SK-N-DZ (cell line): ENCODE measurements at regions not wholly inside any gene's neighbourhood (a gene's known extent, or its start where the extent isn't known, plus 50 kb on each side); places are given as distances from the start of the nearest gene placed in this dataset.

Experiments
- DNase-seq: peaks from one replicate; pipeline ENCODE4 v3.0.0-alpha.2; 2015; ENCODE audit warnings: low spot score

DNA sequence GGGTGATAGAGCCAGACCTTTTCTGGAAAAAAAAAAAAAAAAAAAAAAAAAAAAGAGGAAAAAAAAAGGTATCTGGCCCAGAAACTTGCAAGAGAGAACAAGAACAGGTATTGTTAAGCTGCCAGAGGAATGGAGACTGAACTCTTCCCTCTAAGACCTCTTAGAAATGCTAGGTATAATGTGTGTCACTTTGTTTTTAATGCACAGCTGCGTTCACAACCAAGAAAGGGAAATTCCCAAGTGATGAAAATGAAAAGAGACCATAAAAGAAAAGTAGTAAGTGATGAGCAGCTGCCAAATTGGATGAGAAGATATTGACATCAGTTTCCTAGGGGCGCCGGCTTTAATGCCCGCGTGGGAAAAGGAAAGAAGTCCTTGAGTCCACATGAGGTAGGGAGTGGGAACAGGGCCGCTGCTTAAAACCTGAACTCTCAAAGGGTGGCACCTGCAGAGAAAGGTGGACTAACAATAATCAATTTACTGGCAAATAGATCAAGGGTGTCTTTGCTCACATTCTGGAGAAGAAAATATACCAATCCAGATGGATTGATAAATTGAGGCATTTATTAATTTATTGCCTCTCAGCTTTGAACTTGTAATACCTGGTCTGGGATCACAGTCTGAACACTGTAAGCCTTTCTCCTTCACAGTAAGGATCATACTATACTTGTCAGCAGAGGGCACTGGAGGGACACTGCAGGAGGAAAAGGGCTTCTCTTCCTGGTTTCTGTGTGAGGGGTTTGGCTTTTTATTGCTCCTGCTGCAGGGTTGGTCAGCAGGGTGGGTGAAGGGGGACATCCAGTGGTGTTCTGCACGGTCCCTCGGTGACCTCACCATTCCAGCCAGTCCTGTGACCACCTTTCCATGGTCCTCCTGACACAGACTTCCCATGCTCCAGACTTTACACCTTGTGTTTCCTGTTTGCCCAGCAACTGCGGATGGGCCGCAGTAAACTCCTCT, 131.6 kb downstream of the AQP9 start:
- peak; percentile 64 for DNase-seq

- no peak for DNase-seq
Observed at GRCh38 chr15:58271410-58271809, 133.2 kb downstream of the AQP9 start.

DNA sequence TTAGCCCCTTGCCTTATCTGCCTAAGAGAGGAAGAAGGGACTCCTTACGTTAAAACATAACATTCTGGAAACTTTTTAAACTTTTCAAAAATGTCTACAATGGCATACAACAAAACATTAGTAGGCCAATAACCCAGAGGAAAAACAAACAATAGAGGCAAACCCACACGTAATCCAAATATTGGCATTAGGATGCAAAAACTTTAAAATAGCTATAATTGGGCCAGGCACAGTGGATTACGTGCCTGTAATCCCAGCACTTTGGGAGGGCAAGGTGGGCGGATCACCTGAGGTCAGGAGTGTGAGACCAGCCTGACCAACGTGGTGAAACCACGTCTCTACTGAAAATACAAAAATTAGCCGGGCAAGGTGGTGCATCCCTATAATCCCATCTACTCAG, 134.9 kb downstream of the AQP9 start:
- DNase-seq, result no peak

DNA sequence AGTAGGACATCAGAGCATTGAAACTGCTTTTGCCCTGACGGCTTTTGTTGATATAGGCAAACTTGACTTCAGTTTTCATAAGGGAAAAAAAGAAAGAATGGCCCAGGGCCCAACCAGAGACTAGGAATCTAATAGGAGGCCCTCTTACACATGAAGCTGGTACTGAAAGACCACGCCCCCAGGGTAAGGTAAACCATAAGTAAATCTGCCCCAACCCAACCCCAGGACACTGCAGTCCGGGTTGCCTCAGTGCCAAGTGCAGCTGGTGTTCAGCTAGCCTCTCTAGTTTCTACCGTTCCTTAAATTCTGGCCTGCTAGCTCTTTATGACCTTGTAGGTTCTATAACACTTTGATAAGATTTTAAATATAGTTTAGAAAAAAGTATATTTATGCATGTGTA, 136.7 kb downstream of the AQP9 start:
- no peak for DNase-seq

DNA sequence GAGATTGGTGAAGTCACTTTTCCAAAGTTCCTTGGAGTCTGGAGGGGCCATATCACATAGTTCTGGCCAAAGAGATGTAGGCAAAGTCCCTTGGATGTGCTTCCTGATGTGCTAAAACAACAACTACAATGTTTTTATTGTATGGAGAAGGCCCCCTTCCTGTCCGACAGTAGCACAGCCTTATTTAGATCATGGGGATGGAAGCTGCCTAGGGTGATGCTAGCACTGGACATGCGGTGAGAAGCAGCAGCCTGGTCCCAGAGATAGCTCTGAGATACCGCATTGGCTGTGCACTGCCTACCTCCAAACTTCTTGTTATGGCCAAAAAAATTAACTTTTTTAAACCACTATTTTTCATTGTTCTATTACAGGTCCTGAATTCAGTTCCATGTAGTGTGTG, 137.6 kb downstream of the AQP9 start:
- DNase-seq, result no peak

DNA sequence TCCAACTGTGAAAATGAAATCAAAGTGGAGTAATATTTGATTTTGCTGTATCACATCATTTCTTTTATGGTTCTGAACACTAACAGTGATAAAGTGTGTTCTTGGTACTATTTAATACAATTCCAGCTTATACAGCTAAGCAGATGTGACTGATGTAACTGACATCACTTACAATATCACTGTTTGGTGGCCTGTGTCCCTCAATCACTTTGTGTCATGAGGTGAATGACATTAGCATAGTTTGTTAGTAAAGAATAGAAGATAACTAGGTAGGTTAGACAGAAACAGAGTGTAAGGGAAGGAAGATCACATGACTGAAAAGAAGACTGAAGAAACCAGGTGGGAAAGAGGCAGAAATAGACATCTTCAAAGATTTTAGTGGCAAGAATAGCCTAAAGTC, 138.7 kb downstream of the AQP9 start:
- no peak for DNase-seq

DNA sequence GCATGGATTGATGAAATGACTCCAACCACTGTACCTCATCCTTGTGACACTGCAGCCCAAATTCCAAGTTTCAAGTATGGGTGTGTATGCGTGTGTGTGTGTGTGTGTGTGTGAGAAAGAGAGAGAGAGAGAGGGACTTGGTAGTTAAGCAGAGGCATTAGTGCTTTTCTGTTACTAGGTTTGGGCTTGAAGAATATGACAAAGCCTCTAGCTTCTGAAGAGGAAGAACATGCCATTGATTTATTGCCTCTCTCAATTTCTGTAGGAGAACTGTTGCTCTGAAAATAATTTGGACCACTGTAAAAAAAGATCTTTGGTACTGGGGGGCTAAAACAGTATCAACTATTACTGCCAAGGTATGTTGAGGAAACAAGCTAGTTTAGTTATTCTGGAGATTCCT, 139.2 kb downstream of the AQP9 start:
- DNase-seq, result no peak

DNA sequence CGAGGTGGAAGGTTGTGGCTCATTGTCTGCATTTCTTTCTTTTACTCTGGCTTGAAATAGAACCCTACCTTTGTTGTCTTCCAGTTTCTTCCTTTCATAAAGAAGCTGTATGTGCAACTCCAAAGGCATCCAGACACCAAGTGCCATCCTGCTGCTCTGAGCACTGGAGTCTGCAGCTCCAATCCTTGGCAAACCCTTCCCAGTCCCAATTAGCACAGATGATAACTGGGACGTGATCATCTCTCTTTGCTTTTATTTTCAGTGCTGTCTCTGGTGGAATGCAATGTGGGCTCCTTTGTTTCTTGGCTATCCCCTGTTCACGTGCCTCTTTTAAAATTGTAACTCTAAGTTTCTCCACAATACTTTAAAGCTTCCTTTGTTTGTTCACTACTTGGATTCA, 140.9 kb downstream of the AQP9 start:
- no peak for DNase-seq

- no peak for DNase-seq
Observed at GRCh38 chr15:58279654-58280053, 141.5 kb downstream of the AQP9 start.

DNA sequence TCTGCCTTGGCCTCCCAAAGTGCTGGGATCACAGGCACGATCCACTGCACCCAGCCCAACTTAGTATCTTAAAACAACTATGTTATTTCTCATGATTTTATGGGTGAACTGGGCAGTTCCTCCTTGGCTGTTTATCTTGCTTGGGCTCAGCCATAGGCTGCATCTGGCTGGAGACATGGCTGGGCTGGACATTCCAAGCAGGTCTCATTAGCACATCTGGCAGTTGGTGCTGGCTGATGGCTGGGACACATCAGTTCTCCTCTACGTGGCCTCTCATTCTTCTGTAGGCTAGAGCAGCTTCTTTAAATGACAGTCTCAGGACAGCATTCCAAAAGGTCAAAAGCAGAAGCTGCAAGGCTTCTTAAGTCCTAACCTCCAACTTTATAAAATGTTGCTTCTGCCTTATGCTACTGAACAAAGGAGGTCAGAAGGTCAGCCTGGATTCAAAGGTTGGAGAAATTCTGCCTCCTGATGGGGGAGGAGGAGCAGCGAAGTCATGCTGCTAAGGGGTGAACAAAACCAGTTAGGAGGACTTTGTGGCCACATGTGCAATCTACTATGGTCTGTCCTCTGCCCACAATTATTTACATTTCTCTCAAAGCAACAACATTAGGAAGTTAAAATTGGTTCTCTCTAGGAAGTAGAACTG, 144.0 kb downstream of the AQP9 start:
- DNase-seq, result no peak

- DNase-seq, result no peak
Observed at GRCh38 chr15:58283302-58283701, 145.1 kb downstream of the AQP9 start.

GRCh38 chr15:58284293-58284692, 146.1 kb downstream of the AQP9 start:
- DNase-seq, result no peak

DNA sequence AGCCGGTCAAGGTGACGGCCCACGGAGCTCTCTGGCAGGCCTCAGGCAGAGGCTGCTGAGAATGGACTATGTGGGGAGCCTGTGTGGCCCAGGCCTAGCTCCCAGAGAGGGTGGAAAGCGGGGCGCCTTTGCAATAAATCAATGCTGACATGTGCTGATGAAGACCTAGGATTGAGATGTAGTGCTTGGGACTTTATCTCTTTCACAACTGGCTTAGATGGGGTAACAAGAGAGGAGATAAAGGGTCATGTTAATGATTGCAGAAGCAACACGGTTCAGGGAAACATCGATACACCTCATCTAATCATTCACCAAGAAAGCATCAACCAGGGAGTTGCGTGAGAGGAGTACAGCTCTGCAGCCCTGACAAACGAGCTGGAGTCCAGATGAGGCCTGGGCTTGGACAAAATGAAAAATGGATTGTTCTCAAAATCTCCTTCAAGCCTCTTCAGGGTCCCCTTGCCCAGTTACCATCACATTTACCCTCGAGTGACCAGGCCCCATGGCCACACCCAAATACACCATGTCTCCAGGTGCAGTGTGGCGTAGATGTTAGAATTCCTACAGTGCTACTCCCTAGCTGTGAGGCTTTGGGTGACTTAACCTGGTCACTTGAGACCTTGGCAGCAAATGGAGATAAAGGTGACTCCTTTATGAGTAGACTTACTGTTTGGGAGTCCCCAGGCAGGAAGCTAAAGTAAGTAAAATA, 146.4 kb upstream of the LIPC start:
- no peak for DNase-seq

GRCh38 chr15:58285921-58286278, 145.9 kb upstream of the LIPC start:
- DNase-seq, result no peak

DNA sequence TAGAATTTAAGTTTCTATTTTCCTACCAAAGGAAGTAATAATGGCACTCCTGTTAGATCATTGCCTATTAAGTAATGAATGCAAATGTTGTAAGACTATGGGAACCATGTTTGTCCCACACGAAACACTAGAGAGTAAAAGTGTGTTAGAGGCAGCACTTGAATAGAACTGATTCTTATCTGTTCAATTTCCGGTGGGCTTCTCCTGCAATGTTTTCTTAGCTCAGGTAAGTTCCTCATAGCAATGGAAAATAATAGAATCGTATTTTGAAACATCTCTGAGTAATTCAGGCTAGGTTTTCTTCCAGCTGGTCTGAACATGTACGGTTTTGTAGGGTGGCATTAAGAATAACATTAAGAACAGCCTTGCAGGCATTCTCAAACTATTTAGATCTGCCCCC, 145.3 kb upstream of the LIPC start:
- no peak for DNase-seq

DNA sequence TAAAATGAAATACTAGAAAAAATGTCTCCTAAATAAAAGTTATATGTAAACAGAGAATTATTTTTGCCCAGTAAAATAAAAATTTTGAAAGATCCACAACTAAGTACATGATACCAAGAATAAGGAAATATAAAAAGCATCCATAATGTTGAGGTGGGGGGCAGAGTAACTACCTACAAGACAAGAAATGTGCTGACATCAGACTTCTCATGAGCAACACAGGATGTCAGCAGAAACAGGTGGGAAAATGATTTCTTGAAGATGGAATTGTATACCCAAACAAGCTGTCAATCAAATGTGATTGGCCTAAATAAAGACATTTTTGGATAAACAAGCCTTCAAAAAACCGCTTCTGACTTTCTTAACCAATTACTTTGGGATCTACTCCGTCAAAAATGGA, 143.9 kb upstream of the LIPC start:
- DNase-seq, result no peak

DNA sequence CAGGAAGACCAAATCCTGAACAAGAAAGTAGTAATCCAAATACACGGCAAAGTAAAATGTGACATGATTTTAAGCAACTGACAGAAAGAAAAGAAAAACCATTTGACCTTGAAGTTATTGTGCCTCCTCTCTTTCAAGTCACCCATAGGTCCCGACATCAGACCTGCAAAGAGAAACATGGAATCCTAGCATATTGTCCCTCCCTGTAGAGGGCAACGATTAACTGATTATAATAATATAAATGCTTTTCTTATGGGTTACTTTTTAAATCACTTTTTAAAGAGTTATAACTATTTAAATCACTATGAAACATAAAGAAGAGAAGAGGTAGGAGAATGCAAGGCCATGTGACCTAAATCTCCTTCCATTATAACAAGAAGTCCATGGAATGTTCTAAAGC, 143.2 kb upstream of the LIPC start:
- no peak for DNase-seq

GRCh38 chr15:58291848-58292247, 139.9 kb upstream of the LIPC start:
- no peak for DNase-seq

DNA sequence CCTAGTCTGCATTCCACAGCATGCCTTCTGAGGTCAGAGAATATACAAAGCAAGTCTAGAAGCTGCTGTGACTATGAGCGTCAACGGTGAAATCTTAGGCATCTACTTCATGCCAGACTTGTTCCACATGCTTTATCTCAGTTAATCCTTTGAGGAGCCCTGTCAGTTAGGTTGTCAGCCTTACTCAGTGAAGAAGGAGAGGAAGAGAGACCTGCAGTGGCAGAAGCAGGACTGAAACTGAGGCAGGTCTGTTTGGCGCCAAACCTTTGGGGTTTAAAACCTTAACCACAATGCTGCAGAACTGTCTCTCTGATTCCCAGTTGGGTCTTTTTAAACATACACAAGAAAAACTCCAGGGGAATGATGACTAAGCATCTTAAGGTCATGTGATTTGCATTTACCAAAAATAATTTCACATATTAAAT, 139.0 kb upstream of the LIPC start:
- DNase-seq, result no peak

DNA sequence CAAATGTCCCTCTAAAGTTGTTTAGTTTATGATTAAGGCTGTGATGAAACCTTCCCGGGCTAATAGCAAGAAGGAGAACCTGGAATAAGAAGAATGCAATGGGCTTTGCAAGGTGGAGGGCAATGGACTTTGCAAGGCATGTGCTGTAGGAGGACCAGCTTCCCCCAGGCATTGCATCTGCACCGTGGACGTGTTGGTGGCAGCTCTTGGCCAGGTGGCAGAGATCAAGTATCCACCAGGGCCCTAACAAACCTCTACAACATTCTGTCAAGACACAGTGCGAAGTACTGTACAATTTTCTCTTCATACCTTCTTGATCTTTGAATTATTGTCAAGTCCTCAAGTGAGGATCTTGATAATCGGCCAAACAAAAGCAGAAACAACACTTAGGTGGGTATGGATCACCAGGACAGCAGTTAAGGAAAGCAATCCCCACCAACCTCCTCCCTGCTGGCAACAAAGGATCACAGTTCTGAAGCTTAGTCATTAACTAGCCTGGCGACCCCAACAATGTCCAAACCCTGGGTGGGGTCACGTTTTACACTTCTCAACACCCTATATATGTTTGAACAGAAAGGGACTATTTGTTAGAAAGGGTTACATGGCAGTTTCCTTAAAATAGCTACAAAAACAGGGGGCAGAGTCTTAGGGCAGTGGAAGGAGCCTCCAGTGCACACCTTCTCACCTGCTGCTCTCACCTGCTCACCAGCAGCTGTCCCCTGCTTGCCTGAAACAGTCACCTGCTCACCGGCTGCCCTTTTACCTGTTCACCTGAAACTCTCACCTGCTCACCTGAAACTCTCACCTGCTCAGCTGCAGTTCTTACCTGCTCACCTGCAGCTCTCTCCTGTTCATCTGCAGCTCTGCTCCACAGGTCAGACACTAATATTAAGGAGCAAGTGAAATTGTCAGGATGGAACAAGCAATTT, 137.9 kb upstream of the LIPC start:
- DNase-seq, result no peak

- no peak for DNase-seq
Observed at GRCh38 chr15:58294681-58295254, 137.0 kb upstream of the LIPC start.
